ENCODE measurements at regions not wholly inside any gene's neighbourhood (a gene's known extent, or its start where the extent isn't known, plus 50 kb on each side); places are given as distances from the start of the nearest gene placed in this dataset.
"Not testable (repeated sequence)": the region's sequence is repeated elsewhere in the genome, so short reads cannot be mapped to it uniquely, and the experiment has no call there.

DNA sequence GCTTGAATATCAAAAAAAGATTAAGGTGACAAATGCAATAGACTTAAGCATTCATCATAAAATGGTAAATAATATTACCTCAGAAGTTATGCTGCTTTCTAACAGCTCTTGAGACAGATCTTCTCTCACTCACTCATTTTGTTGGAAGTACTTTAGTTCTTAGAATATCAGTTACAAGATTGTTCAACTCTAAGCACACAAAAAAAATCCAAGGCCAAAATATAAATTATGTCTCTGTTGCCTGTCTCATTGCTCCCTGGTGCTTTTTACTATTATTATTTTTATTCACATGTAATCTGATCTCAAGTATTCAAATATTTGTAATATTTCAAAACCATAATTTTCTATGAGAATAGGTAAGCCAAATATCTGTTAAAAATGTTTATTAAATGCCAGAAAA is 259.4 kb upstream of the HSF2 start:
- DNase-seq: no peak

DNA sequence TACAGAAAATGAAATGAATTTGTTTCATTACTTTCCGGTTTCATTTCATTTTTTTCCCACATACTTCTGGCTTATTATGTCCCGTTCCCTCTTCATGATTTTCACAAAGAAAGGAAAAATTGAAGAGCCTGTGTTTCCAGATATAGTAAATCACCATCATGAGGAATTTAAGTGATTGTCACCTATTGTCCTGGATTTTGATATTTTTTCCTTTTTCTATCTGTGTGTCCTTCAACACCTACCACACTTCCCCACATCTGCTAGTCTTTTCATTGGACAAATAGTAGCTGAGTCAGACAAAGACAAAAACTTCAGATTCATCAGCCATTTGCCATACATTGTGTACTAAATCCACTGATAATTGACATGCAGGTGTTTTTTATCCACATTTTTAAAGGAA is 258.2 kb upstream of the HSF2 start:
- no peak for DNase-seq

DNA sequence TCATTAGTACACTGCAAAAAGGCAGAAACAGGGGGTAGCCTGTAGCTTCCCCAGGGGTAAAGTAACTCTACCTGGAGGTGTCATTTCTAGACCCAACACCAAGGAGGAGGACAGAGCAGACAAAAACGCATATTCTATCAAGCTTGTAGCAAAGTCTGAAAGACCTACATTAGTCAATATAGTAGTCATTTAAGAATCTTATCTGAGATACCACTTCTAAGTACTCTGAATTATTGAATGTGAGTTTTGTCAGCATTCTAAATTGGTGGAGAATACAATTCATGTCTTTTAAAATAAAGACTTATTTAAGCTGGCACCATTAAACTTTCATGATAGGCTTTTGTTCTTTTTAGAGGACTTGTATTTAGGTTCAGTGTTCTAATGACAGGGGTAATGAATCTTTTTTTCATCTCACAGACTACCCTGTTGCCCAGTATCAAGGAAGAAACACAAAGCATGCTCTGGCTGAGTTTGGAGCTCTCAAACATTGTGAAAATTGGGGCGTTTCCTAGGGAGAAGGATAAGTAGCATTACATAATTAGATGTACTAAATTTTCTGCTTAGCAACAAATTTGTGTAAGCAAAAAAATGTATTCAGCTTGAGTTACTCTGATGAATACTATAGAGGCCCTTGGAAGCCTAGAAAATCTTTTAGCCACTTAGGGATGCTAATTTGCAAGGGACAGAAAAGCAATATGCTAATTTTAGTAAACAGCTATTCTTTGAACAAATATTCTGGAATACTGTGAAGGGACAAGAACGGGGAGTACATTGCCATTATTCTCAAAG is 255.4 kb upstream of the HSF2 start:
- no peak for DNase-seq

DNA sequence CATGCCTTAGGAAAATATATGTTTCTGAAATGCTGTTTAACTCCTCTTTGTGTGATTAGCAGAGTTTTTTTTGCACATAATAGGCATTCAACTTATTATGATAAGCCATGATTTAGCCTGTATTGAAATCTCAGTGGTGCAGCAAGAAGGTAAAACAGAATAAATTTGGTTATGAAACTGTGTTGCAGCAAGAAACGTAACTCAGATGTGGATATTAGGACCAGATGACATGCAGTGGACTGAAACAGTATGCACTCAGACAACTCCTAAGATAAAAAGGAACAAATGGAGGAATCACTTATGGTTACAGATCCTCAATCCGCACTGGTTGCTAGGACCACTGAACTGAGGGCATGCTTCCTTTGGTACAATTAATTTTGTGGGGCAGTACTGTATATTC is 254.2 kb upstream of the HSF2 start:
- DNase-seq: no peak

DNA sequence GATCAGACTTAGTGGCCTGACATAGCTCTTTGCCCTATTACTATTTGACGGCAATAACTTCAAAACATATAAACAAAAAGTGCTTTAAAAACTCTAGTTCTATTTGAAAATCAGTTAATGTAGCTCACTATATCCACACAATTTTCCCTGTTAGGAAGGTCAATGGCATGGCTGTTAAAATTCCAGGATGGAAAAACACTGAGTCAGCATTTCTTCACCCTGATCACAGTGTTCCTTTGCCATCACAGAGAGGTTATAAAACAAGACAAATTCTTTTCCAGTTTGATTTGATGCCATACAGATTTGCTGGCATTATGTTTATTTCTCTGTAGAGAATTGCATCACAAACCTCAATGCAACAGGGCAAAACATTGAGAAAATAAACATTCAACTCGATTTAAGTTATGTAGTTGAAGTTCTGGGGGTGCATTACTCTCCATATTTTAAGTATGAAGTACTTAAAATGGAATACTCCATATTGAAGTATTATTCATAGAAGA is 253.7 kb upstream of the HSF2 start:
- DNase-seq: no peak

DNA sequence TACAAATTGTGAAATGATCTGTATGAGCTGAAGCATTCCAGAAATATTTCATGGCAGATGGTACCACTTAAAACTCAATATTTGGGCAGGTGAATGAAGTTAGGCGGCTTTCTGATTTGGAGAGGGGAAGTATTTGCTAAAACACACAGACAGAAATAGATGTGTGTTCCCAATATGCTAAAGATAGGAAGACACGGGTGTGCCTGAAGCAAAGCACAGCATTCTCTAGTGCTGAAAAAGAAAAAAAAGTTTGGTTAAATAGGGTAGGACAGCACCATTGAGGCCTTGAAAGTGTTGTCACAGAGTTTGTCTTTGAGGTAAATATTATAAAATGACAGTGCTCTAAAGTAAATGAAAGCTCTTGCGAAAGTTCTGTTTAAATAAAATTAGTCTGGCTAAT is 252.2 kb upstream of the HSF2 start:
- no peak for DNase-seq

DNA sequence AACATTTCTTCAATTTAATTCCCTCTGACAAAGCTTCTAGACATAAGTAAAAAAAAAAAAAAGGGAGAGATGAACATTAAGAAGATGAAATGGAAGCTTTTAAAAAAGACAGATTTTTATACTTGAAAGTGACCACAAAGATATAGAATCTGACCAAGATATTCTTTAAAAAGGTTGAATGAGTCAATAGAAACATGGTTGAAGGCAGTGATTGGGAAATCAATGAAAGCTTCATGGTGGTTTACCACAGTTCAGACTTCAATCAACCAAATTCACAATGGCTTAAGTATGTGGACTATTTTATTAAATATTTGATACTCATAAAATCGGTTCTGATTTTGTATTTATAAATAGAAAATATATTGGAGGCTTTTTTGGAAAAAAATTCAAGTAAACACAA is 248.4 kb upstream of the HSF2 start:
- no peak for DNase-seq

DNA sequence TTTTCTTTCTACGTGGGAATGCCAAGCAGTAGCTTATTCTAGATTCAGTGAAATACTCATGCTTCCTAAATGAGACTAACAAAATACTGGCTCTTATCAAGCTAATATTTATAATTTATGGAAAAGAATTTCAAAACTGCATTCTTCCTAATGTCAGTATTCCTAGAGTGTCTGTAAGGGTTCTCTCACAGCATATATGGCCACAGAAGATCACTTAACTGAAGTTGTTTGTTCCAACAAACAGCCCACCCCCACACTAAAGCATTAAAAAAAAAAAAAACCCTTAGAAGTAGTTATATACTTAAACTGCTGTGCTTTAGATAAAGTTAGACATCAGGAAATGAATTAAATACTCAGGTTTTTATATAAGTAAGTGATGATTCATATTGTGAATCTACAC is 247.7 kb upstream of the HSF2 start:
- no peak for DNase-seq

DNA sequence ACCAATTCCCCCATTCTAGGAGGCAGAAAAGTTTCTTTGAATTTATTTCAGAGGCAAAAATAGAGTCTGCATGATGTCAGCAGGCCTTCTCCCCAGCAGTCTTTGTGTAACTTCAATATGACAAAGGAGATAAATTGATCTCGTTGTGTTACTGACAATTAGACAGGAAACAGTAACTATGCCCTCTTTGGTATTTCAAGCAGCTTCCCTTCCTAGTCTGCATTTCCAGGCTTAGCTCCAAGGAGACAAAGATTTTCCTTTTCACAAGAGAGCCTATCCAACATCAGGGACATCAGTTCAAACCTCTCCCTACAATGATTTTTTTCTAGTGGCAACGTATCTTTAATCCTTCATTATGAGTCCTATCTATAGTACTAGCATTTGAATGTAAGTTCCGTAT is 245.9 kb upstream of the HSF2 start:
- no peak for DNase-seq

DNA sequence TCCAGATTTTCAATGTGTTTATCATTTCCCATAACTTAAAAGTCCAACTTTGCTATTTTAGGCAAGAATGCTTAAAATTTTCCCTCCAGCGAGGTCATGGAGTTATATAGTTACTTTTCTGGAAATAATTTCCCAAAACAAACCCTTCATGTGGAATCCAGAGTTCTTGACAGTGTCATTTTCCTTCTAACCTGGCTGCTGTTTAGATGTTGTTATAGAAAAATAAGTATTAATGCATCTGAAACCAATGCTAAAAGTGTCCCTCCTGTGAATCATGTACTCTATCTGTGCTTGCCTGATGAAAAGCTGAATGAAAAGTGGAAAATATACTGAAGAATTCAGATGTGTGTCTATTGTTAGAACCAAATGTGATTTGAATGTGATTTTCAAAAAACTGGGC is 245.3 kb upstream of the HSF2 start:
- no peak for DNase-seq

DNA sequence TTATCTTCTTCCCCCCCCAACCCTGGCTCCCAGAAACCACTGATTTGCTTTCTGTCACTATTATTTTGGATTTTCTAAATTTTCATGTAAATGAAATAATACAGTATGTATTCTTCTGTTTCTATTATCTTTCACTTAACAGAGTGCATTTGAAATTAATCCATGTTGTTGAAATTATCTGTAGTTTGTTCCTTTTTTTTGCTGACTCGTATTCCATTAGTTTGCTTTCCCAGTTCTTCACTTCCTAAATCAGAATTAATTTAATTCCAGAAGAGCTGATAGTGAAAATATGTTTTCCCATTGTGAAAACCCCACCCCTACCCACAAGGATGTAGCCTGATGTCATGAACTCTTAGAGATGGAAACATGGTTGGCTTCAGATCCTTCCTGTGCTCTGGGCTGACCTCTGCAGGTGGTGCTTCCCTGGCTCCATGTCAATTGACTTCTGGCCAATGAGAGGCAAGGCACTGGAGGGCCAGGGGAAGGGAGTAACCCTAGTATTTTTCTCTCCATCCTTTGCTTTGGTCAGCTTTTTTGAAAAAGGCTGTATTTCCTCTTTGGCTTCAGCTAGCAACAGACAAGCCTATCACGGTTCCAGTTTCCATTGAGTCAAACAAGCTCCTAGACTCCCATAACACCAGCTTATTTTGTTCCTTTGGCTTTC is 244.4 kb upstream of the HSF2 start:
- no peak for DNase-seq

DNA sequence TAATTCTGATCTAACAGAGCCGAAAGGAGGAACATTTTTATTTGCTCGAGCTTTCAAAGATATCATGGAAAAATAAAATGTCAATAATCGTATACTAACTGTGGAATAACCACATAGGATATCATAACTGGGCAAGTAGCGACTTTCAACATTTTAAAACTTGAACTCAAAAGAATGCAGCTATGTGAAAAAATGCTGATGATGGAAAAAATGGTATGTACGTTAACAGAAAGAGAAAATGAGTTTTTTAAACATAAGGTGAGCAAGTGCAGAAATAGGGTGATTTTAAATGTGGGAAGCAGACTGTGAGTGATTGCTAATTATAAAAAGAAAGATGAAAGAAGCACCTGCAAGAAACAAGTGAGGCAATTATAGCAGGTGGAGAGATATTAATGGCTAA is 238.3 kb upstream of the HSF2 start:
- no peak for DNase-seq

DNA sequence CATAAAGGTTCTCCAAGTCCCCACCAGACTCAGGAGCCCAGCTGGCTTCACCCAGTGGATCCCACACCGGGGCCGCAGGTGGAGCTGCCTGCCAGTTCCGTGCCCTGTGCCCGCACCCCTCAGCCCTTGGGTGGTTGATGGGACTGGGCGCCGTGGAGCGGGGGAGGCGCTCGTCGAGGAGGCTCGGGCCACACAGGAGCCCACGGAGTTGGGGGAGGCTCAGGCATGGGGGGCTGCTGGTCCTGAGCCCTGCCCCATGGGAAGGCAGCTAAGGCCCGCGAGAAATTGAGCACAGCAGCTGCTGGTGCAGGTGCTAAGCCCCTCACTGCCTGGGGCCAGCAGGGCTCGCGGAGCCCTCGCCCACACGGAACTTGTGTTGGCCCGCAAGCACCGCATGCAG is 234.4 kb upstream of the HSF2 start:
- DNase-seq: no peak

DNA sequence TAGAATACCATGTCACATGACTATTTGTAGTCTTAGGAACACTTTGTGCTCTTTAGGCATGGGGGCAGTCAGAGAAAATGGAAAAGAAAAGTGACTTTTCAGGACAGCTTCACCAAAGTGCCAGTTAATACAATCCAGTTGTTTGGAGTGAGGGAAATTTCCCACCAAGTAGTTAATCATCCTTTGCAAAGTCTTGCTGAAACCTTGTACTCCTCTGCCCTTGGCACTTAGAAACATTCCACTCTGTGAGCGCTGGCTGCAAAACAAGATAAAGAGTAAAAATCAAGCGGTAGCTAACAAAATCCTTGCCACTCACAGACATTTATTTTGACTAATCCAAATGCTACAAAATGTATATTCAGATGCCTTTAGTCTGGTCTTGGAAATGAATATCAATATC is 229.2 kb upstream of the HSF2 start:
- DNase-seq: no peak

DNA sequence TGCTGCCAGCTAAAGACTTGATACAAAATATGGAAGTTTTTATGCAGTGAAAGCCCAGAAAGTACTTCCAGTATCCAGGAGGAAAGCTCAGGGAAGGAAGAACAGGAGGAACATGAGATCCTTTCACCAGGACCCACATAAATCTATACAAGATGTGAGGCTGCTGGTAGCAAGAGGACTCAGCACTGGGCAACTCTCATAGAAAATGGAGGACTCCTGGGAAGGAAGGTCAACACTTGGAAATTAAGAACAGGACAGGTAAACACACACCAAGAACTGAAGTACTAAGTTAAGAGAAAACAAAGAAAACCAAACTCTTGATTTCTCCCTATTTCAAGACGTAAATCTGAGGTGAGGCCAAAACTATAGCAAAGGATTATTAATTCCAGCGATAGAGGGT is 220.5 kb upstream of the HSF2 start:
- DNase-seq: no peak

DNA sequence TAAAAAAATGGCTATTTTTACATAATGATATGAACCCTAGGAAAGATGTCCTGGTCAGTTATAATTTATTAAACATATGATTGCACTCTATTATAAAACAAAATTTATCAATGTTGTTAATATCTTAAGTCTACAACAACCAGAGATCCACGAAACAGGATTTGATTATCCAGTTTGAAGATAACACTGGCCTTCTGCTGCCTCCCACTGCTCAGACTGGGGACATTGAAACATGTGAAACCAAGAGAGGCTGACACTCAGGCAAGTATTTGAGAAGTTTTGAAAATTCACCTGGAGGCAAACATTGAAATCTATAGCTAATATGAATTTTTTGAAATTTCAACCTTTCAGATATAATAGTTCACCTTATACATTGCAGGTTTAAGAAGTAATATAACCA is 219.3 kb upstream of the HSF2 start:
- no peak for DNase-seq

DNA sequence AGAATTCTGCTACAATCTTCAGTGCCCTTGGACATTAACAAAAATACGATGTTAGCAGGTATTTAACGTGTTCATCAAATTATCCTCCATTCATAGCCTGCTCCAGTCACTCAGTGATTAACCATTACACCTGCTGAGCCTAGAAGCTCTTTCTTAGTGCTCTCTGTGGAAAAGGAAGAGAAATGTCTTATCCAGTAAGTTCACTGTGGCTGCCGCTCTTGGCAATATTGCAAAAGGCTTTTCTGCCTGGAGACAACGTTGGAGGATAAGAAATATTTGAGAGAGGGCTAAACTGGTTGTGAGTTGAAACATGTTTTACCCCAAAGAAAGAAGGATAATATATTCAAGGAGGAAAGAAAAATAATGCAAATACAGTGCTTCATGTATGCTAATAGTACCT is 217.4 kb upstream of the HSF2 start:
- DNase-seq: no peak

DNA sequence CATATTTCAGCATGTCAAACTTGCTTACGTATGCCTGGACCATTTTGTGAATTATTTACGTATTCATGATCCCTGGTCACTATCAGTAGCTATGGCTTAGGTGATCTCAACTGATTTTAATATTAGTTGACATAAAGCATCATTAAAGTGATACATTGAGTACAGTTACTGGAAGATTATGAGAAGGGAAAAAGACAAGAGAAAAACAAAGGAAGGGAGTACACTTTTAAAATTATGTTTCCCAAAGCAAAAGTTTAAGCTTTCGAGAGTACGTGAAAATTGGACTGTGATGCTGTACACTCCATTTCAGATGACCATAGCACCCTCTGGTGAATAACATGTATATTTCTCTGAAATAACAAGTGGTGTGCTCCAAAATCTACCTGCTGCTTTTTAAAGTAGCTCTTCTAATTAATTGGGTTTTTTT is 215.0 kb upstream of the HSF2 start:
- DNase-seq: no peak

DNA sequence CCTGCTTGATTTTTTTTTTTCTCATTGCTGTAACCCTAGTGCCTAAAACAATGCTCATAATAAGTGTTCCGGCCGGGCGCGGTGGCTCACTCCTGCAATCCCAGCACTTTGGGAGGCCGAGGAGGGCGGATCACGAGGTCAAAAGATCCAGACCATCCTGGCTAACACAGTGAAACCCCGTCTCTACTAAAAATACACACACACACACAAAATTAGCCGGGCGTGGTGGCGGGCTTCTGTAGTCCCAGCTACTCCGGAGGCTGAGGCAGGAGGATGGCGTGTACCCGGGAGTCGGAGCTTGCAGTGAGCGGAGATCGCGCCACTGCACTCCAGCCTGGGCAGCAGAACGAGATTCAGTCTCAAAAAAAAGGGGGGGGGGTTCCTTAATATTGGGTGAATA is 214.0 kb upstream of the HSF2 start:
- not testable (repeated sequence) for DNase-seq

DNA sequence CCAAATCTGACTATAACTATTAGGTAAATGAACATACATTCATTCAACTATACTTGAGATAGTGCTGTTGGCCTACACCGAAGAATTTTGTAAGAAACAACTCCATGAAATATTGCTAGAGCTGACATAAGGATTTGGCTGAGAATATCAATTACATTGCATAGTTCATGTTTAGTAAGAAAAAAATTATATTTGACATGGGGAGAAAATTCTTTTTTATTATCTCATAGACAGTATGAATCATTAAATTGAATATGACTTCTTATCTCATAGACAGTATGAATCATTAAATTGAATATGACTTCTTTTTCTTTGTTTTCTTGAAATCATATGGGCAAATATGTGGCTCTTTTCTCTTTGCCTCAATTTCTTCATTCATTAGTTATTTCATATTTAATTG is 212.3 kb upstream of the HSF2 start:
- no peak for DNase-seq

DNA sequence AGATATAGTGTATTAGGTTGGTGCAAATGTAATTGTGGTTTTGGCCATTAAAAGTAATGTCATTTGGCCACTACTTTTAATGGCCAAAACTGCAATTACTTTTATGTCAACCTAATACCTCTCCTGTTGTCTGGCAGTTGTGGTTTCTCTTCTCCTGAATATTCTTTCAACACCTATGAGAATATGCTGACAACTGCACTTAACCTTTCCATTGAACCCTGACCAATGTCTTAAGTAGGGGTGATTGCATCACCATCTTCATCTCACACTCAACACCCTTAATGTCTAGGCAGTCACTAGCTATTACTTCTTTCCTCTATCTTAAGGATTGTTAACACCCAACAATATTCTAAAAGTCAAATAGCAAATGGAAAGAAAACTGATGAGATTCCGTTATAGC is 200.5 kb upstream of the HSF2 start:
- no peak for DNase-seq

DNA sequence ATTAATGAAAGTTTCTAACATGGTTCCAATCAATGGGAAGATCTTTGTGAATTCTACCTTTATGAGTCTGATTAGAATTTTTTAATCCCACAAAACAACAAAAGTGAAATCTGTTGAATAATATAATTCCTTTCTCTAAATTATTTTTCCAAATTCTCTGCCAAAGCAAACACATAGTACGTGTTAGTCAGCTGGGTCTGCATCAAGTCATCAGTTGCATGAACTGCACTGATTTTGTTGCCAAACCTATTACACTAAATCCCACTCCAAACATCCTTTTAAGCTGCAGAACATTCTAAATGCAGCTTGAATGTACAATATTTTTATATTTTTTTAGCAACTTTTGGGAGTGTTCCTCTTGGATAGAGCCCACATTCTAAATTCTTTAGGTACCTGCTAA is 199.0 kb upstream of the HSF2 start:
- no peak for DNase-seq

DNA sequence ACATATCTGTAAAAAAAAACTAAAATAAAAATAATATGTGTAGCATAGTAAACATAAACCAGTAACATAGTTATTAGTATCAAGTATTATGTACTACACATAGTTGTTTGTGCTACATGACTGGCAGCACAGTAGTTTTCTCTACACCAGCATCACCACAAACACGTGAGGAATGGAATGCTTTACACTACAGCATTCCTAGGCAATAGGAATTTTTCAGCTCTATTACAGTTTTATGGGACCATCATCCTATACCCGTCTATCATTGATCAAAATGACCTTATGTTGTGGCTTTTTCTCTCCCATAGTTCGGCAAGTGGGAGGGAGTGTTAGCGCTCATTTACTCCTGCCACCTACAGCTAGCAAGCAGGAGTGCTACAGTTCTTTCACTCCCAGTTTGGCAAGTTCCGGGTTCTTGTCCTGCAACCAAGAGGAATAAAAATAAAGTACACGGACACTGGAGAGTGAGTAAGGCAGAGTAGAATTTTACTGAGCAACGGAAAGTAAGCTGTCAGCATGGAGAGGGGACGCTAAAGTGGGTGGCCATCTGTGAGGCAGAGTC is 196.8 kb upstream of the HSF2 start:
- no peak for DNase-seq

DNA sequence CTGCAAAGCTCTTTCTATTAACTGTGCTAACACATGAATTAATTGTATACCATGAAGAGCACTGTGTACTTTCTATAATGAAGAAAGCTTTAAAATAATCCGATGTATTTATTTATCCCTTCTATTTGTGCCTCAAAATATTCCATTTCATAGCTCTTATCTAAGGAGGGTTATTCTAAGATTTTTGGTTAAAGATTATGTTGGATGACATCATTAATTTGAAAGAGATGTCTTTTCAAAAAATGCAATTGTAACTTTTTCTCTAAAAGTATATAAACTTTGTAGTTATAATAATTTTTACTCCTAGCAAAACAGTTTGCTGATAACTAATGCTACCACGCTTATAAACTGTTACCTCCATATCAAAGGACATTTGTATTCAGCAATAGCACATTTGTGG is 192.4 kb upstream of the HSF2 start:
- no peak for DNase-seq

DNA sequence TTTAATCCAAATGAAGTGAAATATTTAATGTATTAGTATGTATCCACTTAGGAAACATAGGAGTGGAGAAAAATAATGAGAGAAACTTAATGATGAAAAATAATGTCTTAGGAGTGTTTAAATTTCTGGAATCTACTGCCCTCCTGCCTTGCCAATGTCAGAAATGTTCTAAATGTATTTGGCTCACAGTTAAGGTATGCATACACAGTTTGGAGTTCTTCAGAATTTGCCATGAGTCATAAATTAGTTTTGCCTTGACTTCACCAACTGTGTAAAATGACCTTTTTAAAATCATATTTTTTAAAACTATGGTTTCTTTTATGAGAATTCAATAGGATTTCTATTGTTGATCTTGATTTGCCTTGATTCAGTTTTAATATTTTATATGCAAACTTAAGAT is 191.7 kb upstream of the HSF2 start:
- DNase-seq: no peak

Data from suppressor macrophage treated with lipopolysaccharide for 4 hours (primary cell).